ENCODE measurements at regions not wholly inside any gene's neighbourhood (a gene's known extent, or its start where the extent isn't known, plus 50 kb on each side); places are given as distances from the start of the nearest gene placed in this dataset.

DNA sequence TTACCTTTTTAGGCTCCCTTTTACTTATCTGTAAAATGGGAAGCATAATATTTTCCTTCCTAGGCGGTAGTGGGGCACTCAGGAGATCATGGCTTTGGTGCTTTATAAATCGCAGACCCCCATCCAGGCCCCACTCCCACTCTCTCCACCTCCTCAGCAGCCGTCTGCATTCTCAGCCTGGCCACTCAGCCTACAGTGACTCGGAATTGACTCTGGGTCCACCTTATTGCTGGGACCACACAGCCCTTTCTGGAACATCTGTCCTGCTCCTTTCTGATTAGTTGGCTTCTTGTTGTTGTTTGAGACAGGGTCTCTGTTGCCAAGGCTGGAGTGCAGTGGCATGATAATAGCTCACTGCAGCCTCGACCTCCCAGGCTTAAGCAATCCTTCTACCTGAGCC, 76.5 kb downstream of the RPLP1 start:
- H4K20me1 ChIP-seq (ENCODE audit: control insufficient read depth, insufficient read depth, low read depth, low read length) = no peaks in the 10 kb centered on the region
- no peak overlapping the region for H3K4me3 ChIP-seq (ENCODE audit: low read length)
- no peaks in the 10 kb centered on the region for H3K9me3 ChIP-seq (ENCODE audit: control insufficient read depth, insufficient read depth, low read length)
- H3K79me2 ChIP-seq (ENCODE audit: control insufficient read depth, low read length) = no peaks in the 10 kb centered on the region
- H3K9me2 ChIP-seq (replicated peaks; ENCODE audit: control insufficient read depth, low read length) = no peaks in the 10 kb centered on the region
- peaks cover 2% of the 10 kb centered on the region; the same call in 1 of the 2 replicates for H3K27me3 ChIP-seq (ENCODE audit: control insufficient read depth, low read length)
- no peaks in the 10 kb centered on the region for H3F3A ChIP-seq (ENCODE audit: control insufficient read depth, insufficient read depth)
- H3K36me3 ChIP-seq (ENCODE audit: control insufficient read depth, low read length) = no peaks in the 10 kb centered on the region
- H3K4me1 ChIP-seq (ENCODE audit: control insufficient read depth, low read length) = no peaks in the 10 kb centered on the region
- no peak overlapping the region for H3K27ac ChIP-seq (ENCODE audit: low read depth, low read length)
- TF ChIP-seq, protein P1, sequence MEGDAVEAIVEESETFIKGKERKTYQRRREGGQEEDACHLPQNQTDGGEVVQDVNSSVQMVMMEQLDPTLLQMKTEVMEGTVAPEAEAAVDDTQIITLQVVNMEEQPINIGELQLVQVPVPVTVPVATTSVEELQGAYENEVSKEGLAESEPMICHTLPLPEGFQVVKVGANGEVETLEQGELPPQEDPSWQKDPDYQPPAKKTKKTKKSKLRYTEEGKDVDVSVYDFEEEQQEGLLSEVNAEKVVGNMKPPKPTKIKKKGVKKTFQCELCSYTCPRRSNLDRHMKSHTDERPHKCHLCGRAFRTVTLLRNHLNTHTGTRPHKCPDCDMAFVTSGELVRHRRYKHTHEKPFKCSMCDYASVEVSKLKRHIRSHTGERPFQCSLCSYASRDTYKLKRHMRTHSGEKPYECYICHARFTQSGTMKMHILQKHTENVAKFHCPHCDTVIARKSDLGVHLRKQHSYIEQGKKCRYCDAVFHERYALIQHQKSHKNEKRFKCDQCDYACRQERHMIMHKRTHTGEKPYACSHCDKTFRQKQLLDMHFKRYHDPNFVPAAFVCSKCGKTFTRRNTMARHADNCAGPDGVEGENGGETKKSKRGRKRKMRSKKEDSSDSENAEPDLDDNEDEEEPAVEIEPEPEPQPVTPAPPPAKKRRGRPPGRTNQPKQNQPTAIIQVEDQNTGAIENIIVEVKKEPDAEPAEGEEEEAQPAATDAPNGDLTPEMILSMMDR (IDR thresholded peaks at IDR 0.05; ENCODE audit: low read depth, low read length, poor library complexity, severe bottlenecking) = no peak
- no peak for TF ChIP-seq EZH2phosphoT487 (IDR thresholded peaks at IDR 0.05; ENCODE audit: borderline replicate concordance, low read length)
- H3K4me2 ChIP-seq (ENCODE audit: low read length) = no peak overlapping the region

DNA sequence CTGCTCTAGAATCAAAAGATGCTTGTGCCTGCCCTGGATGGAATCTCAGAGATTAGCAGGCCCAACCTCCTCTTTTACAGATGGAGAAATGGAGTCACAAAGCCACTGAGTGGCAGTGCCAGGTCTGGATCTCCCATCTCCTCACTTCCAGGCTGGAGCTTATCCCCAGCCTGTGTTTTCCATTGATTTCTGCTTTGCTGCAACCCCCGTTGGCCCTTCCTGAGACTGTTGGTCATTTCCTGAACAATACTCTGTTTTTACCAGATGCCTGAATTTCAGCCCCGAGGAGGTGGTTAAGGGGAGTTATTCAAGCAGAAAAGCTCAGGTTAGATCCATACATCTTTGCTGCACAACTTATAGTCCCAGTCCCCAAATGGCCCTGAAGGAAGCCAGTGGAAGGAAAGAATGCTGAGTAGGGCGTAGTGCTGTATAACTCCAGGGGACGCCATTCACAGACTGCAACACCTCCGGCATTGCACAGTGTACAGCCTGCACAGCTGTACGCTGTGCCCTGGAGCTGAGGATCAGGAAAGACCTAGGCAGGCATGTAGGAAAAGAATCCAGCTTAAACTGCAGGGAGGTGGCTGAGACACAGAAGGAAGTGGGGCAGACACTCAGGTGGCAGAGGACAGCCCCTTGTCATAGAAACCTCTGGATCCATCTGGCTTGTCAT, 77.5 kb downstream of the RPLP1 start:
- H3K4me1 ChIP-seq (ENCODE audit: control insufficient read depth, low read length) = no peaks in the 10 kb centered on the region
- H3K27me3 ChIP-seq (ENCODE audit: control insufficient read depth, low read length) = no peaks in the 10 kb centered on the region
- H3K4me2 ChIP-seq (ENCODE audit: low read length) = no peak overlapping the region
- H3K27ac ChIP-seq (ENCODE audit: low read depth, low read length) = no peak overlapping the region
- H3K9me2 ChIP-seq (replicated peaks; ENCODE audit: control insufficient read depth, low read length) = no peaks in the 10 kb centered on the region
- H3K4me3 ChIP-seq (ENCODE audit: low read length) = no peak overlapping the region
- H3K9me3 ChIP-seq (ENCODE audit: control insufficient read depth, insufficient read depth, low read length) = no peaks in the 10 kb centered on the region
- TF ChIP-seq EZH2phosphoT487 (IDR thresholded peaks at IDR 0.05; ENCODE audit: borderline replicate concordance, low read length) = no peak
- TF ChIP-seq, protein P1 (IDR thresholded peaks at IDR 0.05; ENCODE audit: low read depth, low read length, poor library complexity, severe bottlenecking) = no peak
- H3F3A ChIP-seq (ENCODE audit: control insufficient read depth, insufficient read depth) = no peaks in the 10 kb centered on the region
- no peaks in the 10 kb centered on the region for H4K20me1 ChIP-seq (ENCODE audit: control insufficient read depth, insufficient read depth, low read depth, low read length)
- no peaks in the 10 kb centered on the region for H3K79me2 ChIP-seq (ENCODE audit: control insufficient read depth, low read length)
- H3K36me3 ChIP-seq (ENCODE audit: control insufficient read depth, low read length) = no peaks in the 10 kb centered on the region

DNA sequence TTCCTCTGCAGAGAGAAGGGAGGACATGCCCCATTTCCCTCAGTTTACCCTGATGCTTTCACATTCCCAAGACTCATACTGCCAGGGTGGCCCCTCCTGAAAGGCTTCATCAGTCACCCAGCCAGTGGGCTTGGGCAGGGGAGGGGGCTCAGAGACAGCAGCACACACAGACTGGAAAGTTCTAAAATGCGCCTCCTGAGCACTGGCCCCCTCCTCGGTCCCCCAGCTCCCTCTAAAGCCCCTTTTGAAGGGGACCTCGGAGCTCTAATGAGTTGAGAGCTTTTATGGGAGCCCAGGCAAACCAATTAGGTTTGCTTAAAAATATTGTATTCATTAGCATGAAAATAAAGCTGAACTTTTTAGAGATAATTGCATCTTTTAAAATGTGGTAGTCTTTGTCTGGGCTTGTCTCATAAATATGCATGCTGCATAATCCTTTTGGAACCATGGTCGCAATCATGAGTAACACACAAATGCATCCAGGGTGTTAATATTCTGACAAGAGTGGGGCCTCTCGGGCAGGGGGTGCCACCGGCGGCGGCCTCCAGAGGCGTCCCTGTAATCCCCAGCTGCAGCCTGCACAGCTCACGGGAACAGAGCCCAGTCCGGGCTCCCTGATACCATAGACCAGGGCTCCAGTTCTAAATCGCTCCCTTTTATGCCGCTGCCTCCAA, 78.5 kb downstream of the RPLP1 start:
- Histone ChIP-seq H3K27ac (ENCODE audit: low read depth, low read length) (no peak overlapping the region), H3K79me2 (ENCODE audit: control insufficient read depth, low read length) (no peaks in the 10 kb centered on the region), H3K4me1 (ENCODE audit: control insufficient read depth, low read length) (no peaks in the 10 kb centered on the region), H3K9me3 (ENCODE audit: control insufficient read depth, insufficient read depth, low read length) (no peaks in the 10 kb centered on the region), H4K20me1 (ENCODE audit: control insufficient read depth, insufficient read depth, low read depth, low read length) (no peaks in the 10 kb centered on the region), H3K9me2 (replicated peaks; ENCODE audit: control insufficient read depth, low read length) (no peaks in the 10 kb centered on the region), H3F3A (ENCODE audit: control insufficient read depth, insufficient read depth) (no peaks in the 10 kb centered on the region), H3K27me3 (ENCODE audit: control insufficient read depth, low read length) (peaks cover 3% of the 10 kb centered on the region; the same call in 1 of the 2 replicates), H3K4me3 (ENCODE audit: low read length) (no peak overlapping the region), H3K4me2 (ENCODE audit: low read length) (no peak overlapping the region), H3K36me3 (ENCODE audit: control insufficient read depth, low read length) (no peaks in the 10 kb centered on the region)
- no peak for TF ChIP-seq EZH2phosphoT487 (IDR thresholded peaks at IDR 0.05; ENCODE audit: borderline replicate concordance, low read length)
- TF ChIP-seq, protein P1 (IDR thresholded peaks at IDR 0.05; ENCODE audit: low read depth, low read length, poor library complexity, severe bottlenecking) = no peak

Data from DOHH2 (cell line).